Calu3 (cell line): ENCODE measurements at regions not wholly inside any gene's neighbourhood (a gene's known extent, or its start where the extent isn't known, plus 50 kb on each side); places are given as distances from the start of the nearest gene placed in this dataset.
"Not testable (repeated sequence)": the region's sequence is repeated elsewhere in the genome, so short reads cannot be mapped to it uniquely, and the experiment has no call there.

Experiments used
- BruUV-seq: library from RNA; stranded (reverse); fragments of 400-500 nt; replicated peaks from 2 replicates; lab custom pipeline; 2021; lab: Mats Ljungman, UMichigan
- CTCF ChIA-PET: fragments of 300-600 bp; sonication (Branson Sonifier 250); formaldehyde crosslinking; loops from one replicate; lab custom pipeline; 2022; ENCODE audit warnings: antibody characterized with exemption; lab: Charles Lee
- DNase-seq: peaks from one replicate; pipeline ENCODE4 v3.0.0; 2022
- H3K27ac Mint-ChIP-seq: one replicate; pipeline ENCODE4 v1.8.0; 2022; ENCODE audit warnings: mixed read lengths; ENCODE audit not compliant: unreplicated experiment
- H3K27me3 Mint-ChIP-seq: one replicate; pipeline ENCODE4 v1.8.0; 2022; ENCODE audit warnings: mixed read lengths; ENCODE audit not compliant: unreplicated experiment
- H3K36me3 Mint-ChIP-seq: one replicate; pipeline ENCODE4 v1.8.0; 2022; ENCODE audit warnings: mild to moderate bottlenecking, moderate library complexity, mixed read lengths; ENCODE audit not compliant: insufficient read depth, unreplicated experiment
- H3K4me1 Mint-ChIP-seq: one replicate; pipeline ENCODE4 v1.8.0; 2022; ENCODE audit warnings: mild to moderate bottlenecking, low read depth, mixed read lengths; ENCODE audit not compliant: unreplicated experiment
- H3K4me3 Mint-ChIP-seq: one replicate; pipeline ENCODE4 v1.8.0; 2022; ENCODE audit warnings: mild to moderate bottlenecking, low read depth, moderate library complexity, mixed read lengths; ENCODE audit not compliant: unreplicated experiment
- H3K9me3 Mint-ChIP-seq: one replicate; pipeline ENCODE4 v1.8.0; 2022; ENCODE audit warnings: low read depth, mixed read lengths; ENCODE audit not compliant: unreplicated experiment
- intact Hi-C: fragments of 100-400 bp; cut with micrococcal nuclease; formaldehyde crosslinking; loops from one replicate; pipeline ENCODE4 v1.10.0; 2022; ENCODE audit not compliant: unreplicated experiment
- TF ChIP-seq, protein P1 (sequence below): fragments of 200-600 bp; IDR thresholded peaks from one replicate; pipeline ENCODE4 v1.8.0; 2022; ENCODE audit warnings: antibody characterized with exemption; ENCODE audit not compliant: unreplicated experiment

GRCh38 chr6:73978330-73978729, 282.3 kb downstream of the CD109 start:
- Mint-ChIP-seq H3K27ac (no peak overlapping the region), H3K27me3 (no peaks in the 10 kb centered on the region), H3K9me3 (peaks cover 6% of the 10 kb centered on the region), H3K4me3 (no peak overlapping the region), H3K36me3 (no peaks in the 10 kb centered on the region), H3K4me1 (no peaks in the 10 kb centered on the region)
- no peak for DNase-seq
- intact Hi-C loops, result loop anchor here (10.0 kb wide), 1 partner anchor 106 kb away; no protein-coding TSS in a partner anchor
- BruUV-seq, result no TSS peak
- TF ChIP-seq, protein P1, sequence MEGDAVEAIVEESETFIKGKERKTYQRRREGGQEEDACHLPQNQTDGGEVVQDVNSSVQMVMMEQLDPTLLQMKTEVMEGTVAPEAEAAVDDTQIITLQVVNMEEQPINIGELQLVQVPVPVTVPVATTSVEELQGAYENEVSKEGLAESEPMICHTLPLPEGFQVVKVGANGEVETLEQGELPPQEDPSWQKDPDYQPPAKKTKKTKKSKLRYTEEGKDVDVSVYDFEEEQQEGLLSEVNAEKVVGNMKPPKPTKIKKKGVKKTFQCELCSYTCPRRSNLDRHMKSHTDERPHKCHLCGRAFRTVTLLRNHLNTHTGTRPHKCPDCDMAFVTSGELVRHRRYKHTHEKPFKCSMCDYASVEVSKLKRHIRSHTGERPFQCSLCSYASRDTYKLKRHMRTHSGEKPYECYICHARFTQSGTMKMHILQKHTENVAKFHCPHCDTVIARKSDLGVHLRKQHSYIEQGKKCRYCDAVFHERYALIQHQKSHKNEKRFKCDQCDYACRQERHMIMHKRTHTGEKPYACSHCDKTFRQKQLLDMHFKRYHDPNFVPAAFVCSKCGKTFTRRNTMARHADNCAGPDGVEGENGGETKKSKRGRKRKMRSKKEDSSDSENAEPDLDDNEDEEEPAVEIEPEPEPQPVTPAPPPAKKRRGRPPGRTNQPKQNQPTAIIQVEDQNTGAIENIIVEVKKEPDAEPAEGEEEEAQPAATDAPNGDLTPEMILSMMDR, result no peak
- CTCF ChIA-PET, result no interaction called here

GRCh38 chr6:73972518-73972917, 276.5 kb downstream of the CD109 start:
- intact Hi-C loops, result loop anchor here (5.0 to 10.0 kb wide), 2 partner anchors 112 to 235 kb away; no protein-coding TSS in a partner anchor
- H3K36me3 Mint-ChIP-seq, H3K9me3 Mint-ChIP-seq, H3K27ac Mint-ChIP-seq, DNase-seq, H3K4me3 Mint-ChIP-seq, H3K27me3 Mint-ChIP-seq, H3K4me1 Mint-ChIP-seq, BruUV-seq: not testable (repeated sequence)
- CTCF ChIA-PET, result interaction anchor here (0.5 kb wide), 1 partner anchor 302 kb away, joined by 4 read pairs; no protein-coding TSS in a partner anchor

DNA sequence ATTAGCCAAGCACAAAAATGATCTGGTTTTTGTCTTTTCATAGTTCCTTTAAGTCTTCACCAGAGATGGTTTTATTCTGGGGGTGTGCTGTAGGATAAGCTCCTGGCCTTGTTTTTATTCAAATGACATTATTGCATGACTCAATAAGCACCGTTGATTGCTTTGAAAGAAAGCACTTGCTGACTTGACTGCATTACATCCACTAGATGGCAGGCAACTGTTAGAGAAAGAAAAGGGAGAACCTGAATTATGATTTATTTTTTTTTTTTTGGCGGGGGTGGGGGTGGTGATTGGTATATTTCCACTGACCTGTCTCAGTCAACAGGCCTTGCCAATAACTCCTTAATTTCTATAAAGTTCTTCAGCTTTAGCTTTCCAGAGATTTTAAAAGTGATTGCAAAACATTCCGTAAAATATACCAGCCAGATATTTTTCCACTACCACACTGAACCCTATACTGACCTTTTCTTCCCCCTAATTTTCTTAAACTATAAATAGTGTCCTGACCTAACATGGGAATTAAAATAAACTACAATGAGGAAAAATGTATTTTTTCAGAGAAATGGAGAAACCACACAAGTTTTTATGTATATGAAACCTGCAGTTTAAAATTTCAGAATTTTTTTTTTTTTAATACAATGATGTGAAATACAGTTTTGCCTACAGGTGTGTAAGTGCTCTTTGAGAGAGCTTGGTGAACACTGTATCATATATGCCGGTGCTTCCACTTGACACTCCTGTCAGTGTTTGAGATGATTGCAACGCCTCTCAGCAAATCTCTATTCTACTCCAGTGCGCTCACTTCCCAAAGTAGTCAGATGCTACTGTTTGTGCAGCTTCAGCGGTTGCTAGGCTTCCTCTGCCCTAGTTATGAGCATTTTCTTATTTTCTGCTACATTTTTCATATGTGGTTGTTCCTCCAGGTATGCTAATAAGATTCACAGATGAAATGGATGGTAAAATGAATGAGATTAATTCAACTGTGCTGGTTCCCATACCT, 274.3 kb downstream of the CD109 start:
- DNase-seq, result peak; percentile 20
- Mint-ChIP-seq H3K4me3 (no peak overlapping the region), H3K27me3 (no peaks in the 10 kb centered on the region), H3K9me3 (no peaks in the 10 kb centered on the region), H3K4me1 (no peaks in the 10 kb centered on the region), H3K27ac (no peak overlapping the region), H3K36me3 (no peaks in the 10 kb centered on the region)
- intact Hi-C loops, result loop anchor here (2.0 to 10.0 kb wide), 4 partner anchors 113 to 1235 kb away; no protein-coding TSS in a partner anchor
- TF ChIP-seq, protein P1, result peak; percentile 33
- CTCF ChIA-PET, result no interaction called here
- BruUV-seq, result no TSS peak

DNA sequence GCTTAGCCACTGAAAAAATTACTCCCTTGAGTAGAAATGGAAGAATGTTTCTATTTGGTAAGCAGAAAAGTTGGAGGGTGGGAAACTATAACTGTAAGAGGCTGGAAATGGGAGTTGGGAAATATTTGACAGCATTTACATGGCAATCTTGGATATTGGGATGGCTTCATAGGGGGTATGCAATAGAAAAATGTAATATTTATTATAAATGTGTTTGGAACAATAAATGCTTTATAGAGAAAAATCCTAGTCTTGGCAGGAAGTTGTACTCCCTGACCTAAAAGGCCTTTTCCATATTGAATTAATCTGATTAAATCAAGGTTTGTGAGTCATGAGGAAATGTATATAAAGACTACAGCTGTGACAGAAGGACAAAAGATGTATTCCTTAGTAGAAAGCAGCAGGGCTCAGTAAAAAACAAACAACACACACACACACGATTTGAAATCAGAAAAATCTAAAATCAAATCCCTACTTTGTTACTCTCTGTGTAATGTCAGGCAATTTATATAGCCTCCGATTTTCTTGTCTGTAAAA, 272.3 kb downstream of the CD109 start:
- Mint-ChIP-seq H3K4me1 (no peaks in the 10 kb centered on the region), H3K4me3 (no peak overlapping the region), H3K36me3 (no peaks in the 10 kb centered on the region), H3K9me3 (no peaks in the 10 kb centered on the region), H3K27me3 (no peaks in the 10 kb centered on the region), H3K27ac (no peak overlapping the region)
- CTCF ChIA-PET, result interaction anchor here (1.0 kb wide), 2 partner anchors 32 to 1241 kb away, joined by 3 to 6 read pairs; no protein-coding TSS in a partner anchor
- intact Hi-C loops, result loop anchor here (5.0 kb wide), 1 partner anchor 111 kb away; no protein-coding TSS in a partner anchor
- TF ChIP-seq, protein P1, result no peak
- DNase-seq, result no peak
- no TSS peak for BruUV-seq
